ENCODE measurements at regions not wholly inside any gene's neighbourhood (a gene's known extent, or its start where the extent isn't known, plus 50 kb on each side); places are given as distances from the start of the nearest gene placed in this dataset.

- Histone ChIP-seq H3K9ac (ENCODE audit: low read length) (no peak overlapping the region), H3K4me1 (ENCODE audit: control insufficient read depth, insufficient read depth, low read length) (no peaks in the 10 kb centered on the region)
Measured at GRCh38 chr5:103962023-103962422, 399.4 kb upstream of the NUDT12 start.

GRCh38 chr5:103953601-103954382 is 391.2 kb upstream of the NUDT12 start:
- Histone ChIP-seq H3K36me3 (ENCODE audit: control insufficient read depth, insufficient read depth, low read length) (no peaks in the 10 kb centered on the region), H3K27ac (ENCODE audit: low read depth, low read length) (no peak overlapping the region), H3K27me3 (ENCODE audit: control insufficient read depth, insufficient read depth, low read length) (no peaks in the 10 kb centered on the region), H3K4me1 (ENCODE audit: control insufficient read depth, insufficient read depth, low read length) (no peaks in the 10 kb centered on the region), H3K9ac (ENCODE audit: low read length) (no peak overlapping the region), H3K4me3 (ENCODE audit: low read depth, low read length) (no peak overlapping the region), H3K9me3 (ENCODE audit: control insufficient read depth, insufficient read depth, low read depth, low read length) (peaks cover 9% of the 10 kb centered on the region; the same call in 1 of the 2 replicates)

More at GRCh38 chr5:103962023-103962422, 399.4 kb upstream of the NUDT12 start:
- Histone ChIP-seq H3K27ac (ENCODE audit: low read depth, low read length) (no peak overlapping the region), H3K9me3 (ENCODE audit: control insufficient read depth, insufficient read depth, low read depth, low read length) (peaks cover 8% of the 10 kb centered on the region), H3K36me3 (ENCODE audit: control insufficient read depth, insufficient read depth, low read length) (no peaks in the 10 kb centered on the region), H3K27me3 (ENCODE audit: control insufficient read depth, insufficient read depth, low read length) (no peaks in the 10 kb centered on the region), H3K4me3 (ENCODE audit: low read depth, low read length) (no peak overlapping the region)

GRCh38 chr5:103951776-103952175 is 389.2 kb upstream of the NUDT12 start:
- Histone ChIP-seq H3K4me1 (ENCODE audit: control insufficient read depth, insufficient read depth, low read length) (no peaks in the 10 kb centered on the region), H3K4me3 (ENCODE audit: low read depth, low read length) (no peak overlapping the region), H3K27me3 (ENCODE audit: control insufficient read depth, insufficient read depth, low read length) (no peaks in the 10 kb centered on the region), H3K27ac (ENCODE audit: low read depth, low read length) (no peak overlapping the region), H3K9me3 (ENCODE audit: control insufficient read depth, insufficient read depth, low read depth, low read length) (peaks cover 9% of the 10 kb centered on the region; the same call in 1 of the 2 replicates), H3K9ac (ENCODE audit: low read length) (no peak overlapping the region), H3K36me3 (ENCODE audit: control insufficient read depth, insufficient read depth, low read length) (no peaks in the 10 kb centered on the region)

GRCh38 chr5:103943230-103943629 is 380.6 kb upstream of the NUDT12 start:
- Histone ChIP-seq H3K4me1 (ENCODE audit: control insufficient read depth, insufficient read depth, low read length) (no peaks in the 10 kb centered on the region), H3K27me3 (ENCODE audit: control insufficient read depth, insufficient read depth, low read length) (no peaks in the 10 kb centered on the region)

GRCh38 chr5:103942587-103943186 is 380.1 kb upstream of the NUDT12 start:
- no peak overlapping the region for H3K9ac ChIP-seq (ENCODE audit: low read length)
- H3K36me3 ChIP-seq (ENCODE audit: control insufficient read depth, insufficient read depth, low read length), result no peaks in the 10 kb centered on the region
- no peaks in the 10 kb centered on the region for H3K27me3 ChIP-seq (ENCODE audit: control insufficient read depth, insufficient read depth, low read length)
- H3K27ac ChIP-seq (ENCODE audit: low read depth, low read length), result no peak overlapping the region
- H3K9me3 ChIP-seq (ENCODE audit: control insufficient read depth, insufficient read depth, low read depth, low read length), result no peaks in the 10 kb centered on the region
- H3K4me3 ChIP-seq (ENCODE audit: low read depth, low read length), result no peak overlapping the region
- no peaks in the 10 kb centered on the region for H3K4me1 ChIP-seq (ENCODE audit: control insufficient read depth, insufficient read depth, low read length)

More at GRCh38 chr5:103943230-103943629, 380.6 kb upstream of the NUDT12 start:
- H3K9ac ChIP-seq (ENCODE audit: low read length), result no peak overlapping the region
- H3K27ac ChIP-seq (ENCODE audit: low read depth, low read length), result no peak overlapping the region
- H3K9me3 ChIP-seq (ENCODE audit: control insufficient read depth, insufficient read depth, low read depth, low read length), result no peaks in the 10 kb centered on the region
- H3K4me3 ChIP-seq (ENCODE audit: low read depth, low read length), result no peak overlapping the region
- no peaks in the 10 kb centered on the region for H3K36me3 ChIP-seq (ENCODE audit: control insufficient read depth, insufficient read depth, low read length)

GRCh38 chr5:103941596-103941995 is 379.0 kb upstream of the NUDT12 start:
- no peak overlapping the region for H3K9ac ChIP-seq (ENCODE audit: low read length)
- no peaks in the 10 kb centered on the region for H3K27me3 ChIP-seq (ENCODE audit: control insufficient read depth, insufficient read depth, low read length)
- no peaks in the 10 kb centered on the region for H3K9me3 ChIP-seq (ENCODE audit: control insufficient read depth, insufficient read depth, low read depth, low read length)
- H3K27ac ChIP-seq (ENCODE audit: low read depth, low read length), result no peak overlapping the region
- no peaks in the 10 kb centered on the region for H3K36me3 ChIP-seq (ENCODE audit: control insufficient read depth, insufficient read depth, low read length)
- H3K4me3 ChIP-seq (ENCODE audit: low read depth, low read length), result no peak overlapping the region
- no peaks in the 10 kb centered on the region for H3K4me1 ChIP-seq (ENCODE audit: control insufficient read depth, insufficient read depth, low read length)

- no peaks in the 10 kb centered on the region for H3K4me1 ChIP-seq (ENCODE audit: control insufficient read depth, insufficient read depth, low read length)
- H3K27ac ChIP-seq (ENCODE audit: low read depth, low read length), result no peak overlapping the region
- H3K9me3 ChIP-seq (ENCODE audit: control insufficient read depth, insufficient read depth, low read depth, low read length), result no peaks in the 10 kb centered on the region
- no peak overlapping the region for H3K9ac ChIP-seq (ENCODE audit: low read length)
- no peaks in the 10 kb centered on the region for H3K36me3 ChIP-seq (ENCODE audit: control insufficient read depth, insufficient read depth, low read length)
- no peak overlapping the region for H3K4me3 ChIP-seq (ENCODE audit: low read depth, low read length)
- no peaks in the 10 kb centered on the region for H3K27me3 ChIP-seq (ENCODE audit: control insufficient read depth, insufficient read depth, low read length)
Measured at GRCh38 chr5:103938146-103938695, 375.6 kb upstream of the NUDT12 start.

- Histone ChIP-seq H3K36me3 (ENCODE audit: control insufficient read depth, insufficient read depth, low read length) (no peaks in the 10 kb centered on the region), H3K9ac (ENCODE audit: low read length) (no peak overlapping the region), H3K4me3 (ENCODE audit: low read depth, low read length) (no peak overlapping the region), H3K27ac (ENCODE audit: low read depth, low read length) (no peak overlapping the region), H3K9me3 (ENCODE audit: control insufficient read depth, insufficient read depth, low read depth, low read length) (no peaks in the 10 kb centered on the region), H3K4me1 (ENCODE audit: control insufficient read depth, insufficient read depth, low read length) (no peaks in the 10 kb centered on the region; the same call in 1 of the 2 replicates), H3K27me3 (ENCODE audit: control insufficient read depth, insufficient read depth, low read length) (no peaks in the 10 kb centered on the region)
Measured at GRCh38 chr5:103929338-103930013, 366.9 kb upstream of the NUDT12 start.

GRCh38 chr5:103927739-103928138 is 365.1 kb upstream of the NUDT12 start:
- H3K4me3 ChIP-seq (ENCODE audit: low read depth, low read length), result no peak overlapping the region
- no peaks in the 10 kb centered on the region; the same call in 1 of the 2 replicates for H3K4me1 ChIP-seq (ENCODE audit: control insufficient read depth, insufficient read depth, low read length)
- H3K27me3 ChIP-seq (ENCODE audit: control insufficient read depth, insufficient read depth, low read length), result no peaks in the 10 kb centered on the region
- no peaks in the 10 kb centered on the region for H3K36me3 ChIP-seq (ENCODE audit: control insufficient read depth, insufficient read depth, low read length)
- H3K9me3 ChIP-seq (ENCODE audit: control insufficient read depth, insufficient read depth, low read depth, low read length), result no peaks in the 10 kb centered on the region
- H3K27ac ChIP-seq (ENCODE audit: low read depth, low read length), result no peak overlapping the region
- no peak overlapping the region for H3K9ac ChIP-seq (ENCODE audit: low read length)

- Histone ChIP-seq H3K27ac (ENCODE audit: low read depth, low read length) (no peak overlapping the region), H3K9ac (ENCODE audit: low read length) (no peak overlapping the region), H3K27me3 (ENCODE audit: control insufficient read depth, insufficient read depth, low read length) (no peaks in the 10 kb centered on the region), H3K4me3 (ENCODE audit: low read depth, low read length) (no peak overlapping the region), H3K36me3 (ENCODE audit: control insufficient read depth, insufficient read depth, low read length) (no peaks in the 10 kb centered on the region), H3K4me1 (ENCODE audit: control insufficient read depth, insufficient read depth, low read length) (peaks cover 9% of the 10 kb centered on the region), H3K9me3 (ENCODE audit: control insufficient read depth, insufficient read depth, low read depth, low read length) (no peaks in the 10 kb centered on the region)
Measured at GRCh38 chr5:103923616-103924168, 361.1 kb upstream of the NUDT12 start.

Data from HUES6 (cell line).